Fibroblast of pulmonary artery (primary cell): ENCODE measurements at regions not wholly inside any gene's neighbourhood (a gene's known extent, or its start where the extent isn't known, plus 50 kb on each side); places are given as distances from the start of the nearest gene placed in this dataset.
A peak's percentile ranks its signal among the peaks of the same experiment; 100 is the strongest.
"Not testable (repeated sequence)": the region's sequence is repeated elsewhere in the genome, so short reads cannot be mapped to it uniquely, and the experiment has no call there.

Experiments used
- DNase-seq: peaks from one replicate; pipeline ENCODE4 v3.0.0-alpha.2; 2010; ENCODE audit warnings: low read depth
- H3K4me3 ChIP-seq: replicated peaks from 2 replicates; pipeline ENCODE4 v1.5.1; 2011; ENCODE audit warnings: low read depth, mild to moderate bottlenecking, control low read depth, low read length, moderate library complexity
- TF ChIP-seq, protein P1 (sequence below): IDR thresholded peaks from 2 replicates; pipeline ENCODE4 v1.5.1; 2011; ENCODE audit warnings: mild to moderate bottlenecking, control low read depth, low read length, inconsistent platforms; ENCODE audit errors: missing control alignments

DNA sequence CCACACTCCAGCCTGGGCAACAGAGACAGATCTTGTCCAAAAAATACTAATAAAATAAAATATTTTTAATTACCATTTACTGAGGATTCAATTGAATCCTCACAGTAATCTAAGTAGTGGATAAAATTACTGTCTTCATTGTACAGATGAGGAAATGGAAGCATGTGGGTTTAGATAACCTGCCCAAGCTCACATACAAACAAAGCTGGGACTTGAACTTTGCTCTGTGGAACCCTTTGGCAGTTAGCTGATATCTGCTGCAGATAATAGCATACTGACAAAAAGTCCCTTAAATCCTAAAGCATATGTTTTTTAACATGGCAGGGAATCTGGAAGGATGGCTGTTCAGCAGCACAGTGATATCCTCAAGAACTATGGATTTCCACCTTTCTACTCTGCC is 130.9 kb upstream of the MROH9 start:
- H3K4me3 ChIP-seq = no peak overlapping the region
- DNase-seq = no peak
- TF ChIP-seq, protein P1, sequence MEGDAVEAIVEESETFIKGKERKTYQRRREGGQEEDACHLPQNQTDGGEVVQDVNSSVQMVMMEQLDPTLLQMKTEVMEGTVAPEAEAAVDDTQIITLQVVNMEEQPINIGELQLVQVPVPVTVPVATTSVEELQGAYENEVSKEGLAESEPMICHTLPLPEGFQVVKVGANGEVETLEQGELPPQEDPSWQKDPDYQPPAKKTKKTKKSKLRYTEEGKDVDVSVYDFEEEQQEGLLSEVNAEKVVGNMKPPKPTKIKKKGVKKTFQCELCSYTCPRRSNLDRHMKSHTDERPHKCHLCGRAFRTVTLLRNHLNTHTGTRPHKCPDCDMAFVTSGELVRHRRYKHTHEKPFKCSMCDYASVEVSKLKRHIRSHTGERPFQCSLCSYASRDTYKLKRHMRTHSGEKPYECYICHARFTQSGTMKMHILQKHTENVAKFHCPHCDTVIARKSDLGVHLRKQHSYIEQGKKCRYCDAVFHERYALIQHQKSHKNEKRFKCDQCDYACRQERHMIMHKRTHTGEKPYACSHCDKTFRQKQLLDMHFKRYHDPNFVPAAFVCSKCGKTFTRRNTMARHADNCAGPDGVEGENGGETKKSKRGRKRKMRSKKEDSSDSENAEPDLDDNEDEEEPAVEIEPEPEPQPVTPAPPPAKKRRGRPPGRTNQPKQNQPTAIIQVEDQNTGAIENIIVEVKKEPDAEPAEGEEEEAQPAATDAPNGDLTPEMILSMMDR = no peak

GRCh38 chr1:170804879-170805278 is 130.5 kb upstream of the MROH9 start:
- TF ChIP-seq, protein P1 = no peak
- H3K4me3 ChIP-seq = no peak overlapping the region
- no peak for DNase-seq

GRCh38 chr1:170806961-170807360 is 128.4 kb upstream of the MROH9 start:
- DNase-seq = no peak
- H3K4me3 ChIP-seq = no peak overlapping the region
- TF ChIP-seq, protein P1 = no peak

DNA sequence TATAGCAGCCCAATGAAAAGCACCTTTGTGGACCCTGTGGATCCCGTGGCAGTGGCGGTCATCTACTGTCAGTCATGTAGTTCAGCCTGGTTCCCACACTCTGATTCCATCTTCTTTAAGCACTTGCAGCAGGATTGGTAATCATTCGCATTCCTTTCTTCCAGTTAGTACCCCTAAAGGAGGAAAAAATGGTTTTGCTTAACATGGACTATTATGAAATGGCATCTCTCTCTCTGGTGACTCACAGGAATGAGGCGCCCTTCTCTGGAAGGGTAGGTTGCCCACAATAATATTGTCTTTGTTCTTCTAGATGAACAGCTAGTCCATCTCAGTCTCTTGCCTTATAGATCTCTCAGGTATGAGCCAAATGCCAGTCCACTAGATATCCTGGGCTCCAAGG is 127.9 kb upstream of the MROH9 start:
- TF ChIP-seq, protein P1 = no peak
- DNase-seq = peak; percentile 76
- H3K4me3 ChIP-seq = no peak overlapping the region

GRCh38 chr1:170808216-170808885 is 127.0 kb upstream of the MROH9 start:
- TF ChIP-seq, protein P1 = no peak
- DNase-seq = no peak
- no peak overlapping the region for H3K4me3 ChIP-seq

GRCh38 chr1:170811013-170811412 is 124.3 kb upstream of the MROH9 start:
- H3K4me3 ChIP-seq, DNase-seq: not testable (repeated sequence)

- DNase-seq = no peak
- no peak overlapping the region for H3K4me3 ChIP-seq
- TF ChIP-seq, protein P1 = no peak
Measured at GRCh38 chr1:170819781-170820180, 115.6 kb upstream of the MROH9 start.
